Endometrium (tissue), 2 donors: ENCODE measurements at regions not wholly inside any gene's neighbourhood (a gene's known extent, or its start where the extent isn't known, plus 50 kb on each side); places are given as distances from the start of the nearest gene placed in this dataset.
A peak's percentile ranks its signal among the peaks of the same experiment; 100 is the strongest.

Experiments
- FAIRE-seq: peaks from 2 replicates; lab custom pipeline; 2012; peaks lifted over from hg19 to GRCh38; lab: Jason Lieb, UNC
- donor health status: control.
- donor health status: control.

DNA sequence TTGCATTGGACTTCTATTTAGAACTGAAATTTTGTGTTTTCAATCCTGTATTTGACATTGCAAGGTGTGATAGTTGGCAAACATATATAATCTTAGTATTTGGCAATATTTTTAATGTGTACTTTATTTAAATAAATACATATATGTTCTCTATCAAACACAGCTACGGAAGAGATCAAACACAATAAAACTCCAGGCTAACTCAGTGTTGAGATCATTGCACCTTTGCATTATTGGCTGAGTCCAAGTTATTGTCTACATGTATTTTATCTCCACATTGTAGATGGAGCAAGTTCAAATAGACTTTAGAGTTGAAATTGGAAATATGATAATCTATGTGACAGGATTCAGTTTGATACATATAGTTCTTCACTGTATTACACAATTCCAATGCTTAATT is 176.7 kb downstream of the ST6GAL2 start:
- FAIRE-seq, result no peak

DNA sequence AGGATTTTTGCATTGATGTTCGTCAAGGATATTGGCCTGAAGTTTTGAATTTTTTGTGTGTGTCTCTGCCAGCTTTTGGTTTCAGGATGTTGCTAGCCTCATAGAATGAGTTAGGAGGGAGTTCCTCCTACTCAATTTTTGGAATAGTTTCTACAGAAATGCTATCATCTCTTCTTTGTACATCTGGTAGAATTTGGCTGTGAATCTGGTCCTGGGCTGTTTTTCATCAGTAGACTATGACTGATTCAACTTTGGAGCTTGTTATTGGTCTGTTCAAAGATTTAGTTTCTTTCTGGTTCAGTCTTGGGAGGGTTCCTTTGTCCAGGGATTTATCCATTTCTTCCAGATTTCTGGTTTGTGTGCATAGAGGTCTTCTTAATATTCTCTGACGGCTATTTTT is 166.7 kb downstream of the ST6GAL2 start:
- FAIRE-seq, result peak; percentile 98

DNA sequence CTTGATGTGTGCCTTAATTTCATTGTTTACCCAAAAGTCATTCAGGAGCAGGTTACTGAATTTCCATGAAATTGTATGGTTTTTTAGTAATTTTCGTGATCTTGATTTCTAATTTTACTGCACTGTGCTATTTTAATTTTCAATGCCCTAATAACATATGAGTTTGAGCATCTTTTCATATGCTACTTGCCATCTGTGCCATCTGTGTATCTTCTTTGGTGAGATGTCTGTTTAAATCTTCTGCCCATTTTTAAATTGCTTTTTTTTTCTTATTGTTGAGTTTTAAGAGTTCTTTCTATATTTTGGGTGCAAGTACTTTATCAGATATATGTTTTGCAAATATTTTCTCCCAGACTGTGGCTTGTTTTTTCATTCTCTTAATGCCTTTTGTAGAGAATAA is 165.9 kb downstream of the ST6GAL2 start:
- no peak for FAIRE-seq

DNA sequence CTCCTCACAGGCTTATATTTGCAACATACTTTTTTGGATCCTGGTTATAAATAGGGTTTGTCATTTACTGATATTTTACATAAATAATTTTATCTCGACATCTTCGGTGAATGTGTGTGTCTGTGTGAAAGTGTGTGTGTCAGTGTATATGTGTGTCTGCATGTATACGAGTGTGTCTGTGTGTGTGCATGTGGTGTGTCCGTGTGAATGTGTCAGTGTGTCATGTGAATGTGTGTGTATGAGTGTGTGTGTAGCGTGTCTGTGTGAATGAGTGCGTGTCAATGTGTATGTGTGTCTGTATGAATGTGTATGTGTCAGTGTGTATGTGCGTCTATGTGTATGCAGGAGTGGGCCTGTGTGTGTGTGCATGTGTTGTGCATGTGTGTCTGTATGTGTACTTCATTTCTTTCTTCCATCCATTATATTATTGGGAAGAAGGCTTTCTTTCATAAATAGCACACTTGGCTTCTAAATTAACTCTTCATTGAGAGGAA is 161.6 kb downstream of the ST6GAL2 start:
- FAIRE-seq, result no peak

DNA sequence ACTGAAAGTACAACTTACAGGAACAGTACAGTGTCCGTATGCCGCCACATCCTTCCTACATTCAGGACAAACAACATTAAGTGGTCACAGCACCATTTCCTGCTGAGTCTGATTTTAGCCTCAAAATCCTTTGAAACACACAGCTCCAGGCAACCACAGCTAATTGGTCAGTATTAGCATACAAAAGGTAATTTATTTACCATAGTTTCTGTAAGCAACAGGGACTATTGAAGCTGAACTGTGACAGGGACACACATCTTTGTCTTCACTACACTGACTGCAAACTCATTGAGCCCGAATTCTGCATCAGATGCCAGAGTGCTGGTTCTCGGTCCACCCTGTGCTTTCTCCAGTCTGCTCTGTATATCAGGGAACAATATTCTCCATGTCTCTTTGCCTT is 151.8 kb downstream of the ST6GAL2 start:
- no peak for FAIRE-seq

DNA sequence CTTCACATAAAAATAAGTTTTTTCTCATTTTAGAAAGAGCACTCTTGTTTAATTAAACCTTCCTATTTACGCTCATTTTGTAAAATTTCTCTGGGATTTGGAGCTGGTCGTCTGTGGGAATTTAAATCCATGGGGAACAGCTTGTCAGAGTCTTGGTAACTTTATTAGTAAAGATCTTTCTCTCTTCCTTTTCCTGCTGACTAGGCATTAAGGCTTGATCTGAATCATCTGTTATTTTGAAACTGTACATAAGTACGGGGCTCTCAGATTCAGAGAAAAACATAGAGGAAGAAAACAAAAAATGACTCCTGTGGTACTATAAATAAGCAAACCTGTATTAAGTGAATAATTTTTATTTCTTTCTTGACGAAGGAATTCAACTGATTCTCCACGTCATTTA is 150.2 kb downstream of the ST6GAL2 start:
- FAIRE-seq, result no peak

DNA sequence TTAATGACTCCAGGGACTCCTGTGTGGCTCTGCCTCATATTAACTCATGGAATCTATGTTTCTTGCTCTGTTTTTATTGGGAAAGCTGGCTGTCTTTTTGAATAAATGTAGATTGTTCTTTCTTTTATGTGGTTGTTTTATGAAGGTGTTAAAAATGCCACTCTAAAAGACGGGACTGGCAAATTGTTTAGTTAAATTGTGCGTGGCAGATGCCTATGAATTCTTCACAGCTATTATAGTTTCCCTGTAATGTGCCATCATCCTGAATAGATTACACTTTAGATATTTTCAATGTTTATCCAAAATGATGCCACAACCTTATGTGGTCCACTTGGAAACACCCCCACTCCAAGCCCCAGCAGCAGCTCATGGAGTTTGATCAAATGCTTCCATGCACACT is 149.7 kb downstream of the ST6GAL2 start:
- no peak for FAIRE-seq

DNA sequence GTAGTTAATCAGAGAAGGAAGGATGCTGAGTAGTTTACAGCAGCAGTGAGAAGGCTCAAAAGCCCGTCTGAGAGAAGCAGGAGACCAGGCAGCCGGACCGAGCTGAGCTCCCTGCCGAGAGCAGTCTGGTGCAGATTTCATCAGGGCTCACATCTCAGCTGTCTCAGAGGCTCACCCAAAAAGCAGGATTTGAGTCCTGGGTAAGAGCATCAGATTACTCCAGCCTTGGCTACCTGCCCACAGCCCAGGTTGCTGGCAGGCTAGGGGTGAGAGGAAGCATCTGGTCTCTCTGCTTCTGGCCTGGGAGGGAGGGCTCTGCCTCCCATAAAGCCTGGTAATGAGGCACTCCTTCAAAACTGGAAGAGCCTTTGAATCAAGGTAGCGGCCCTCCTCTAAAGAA is 140.5 kb downstream of the ST6GAL2 start:
- FAIRE-seq, result no peak

DNA sequence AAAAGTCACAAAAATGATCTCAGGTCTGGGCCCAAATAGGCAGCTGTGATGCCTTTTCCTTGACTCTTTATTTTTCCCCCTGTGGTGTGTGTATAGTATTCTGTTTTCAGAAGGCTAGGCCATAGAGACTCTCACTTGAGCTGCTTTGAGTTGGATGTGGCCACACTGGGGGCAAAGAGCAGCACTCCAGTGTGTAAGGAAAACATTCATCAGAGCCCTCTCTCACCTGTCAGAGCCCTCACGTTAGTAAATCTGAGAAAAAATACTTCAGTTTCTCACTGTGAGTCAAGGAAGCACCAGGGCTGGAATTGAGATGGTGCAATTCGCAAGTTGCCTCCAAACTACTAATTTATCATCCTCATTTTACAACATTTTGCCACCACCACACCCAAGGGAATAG is 136.1 kb downstream of the ST6GAL2 start:
- no peak for FAIRE-seq
